Fibroblast of pulmonary artery (primary cell): ENCODE measurements at regions not wholly inside any gene's neighbourhood (a gene's known extent, or its start where the extent isn't known, plus 50 kb on each side); places are given as distances from the start of the nearest gene placed in this dataset.

Experiments
- DNase-seq: peaks from one replicate; pipeline ENCODE4 v3.0.0-alpha.2; 2010; ENCODE audit warnings: low read depth
- H3K4me3 ChIP-seq: replicated peaks from 2 replicates; pipeline ENCODE4 v1.5.1; 2011; ENCODE audit warnings: low read depth, mild to moderate bottlenecking, control low read depth, low read length, moderate library complexity
- CTCF ChIP-seq: IDR thresholded peaks from 2 replicates; pipeline ENCODE4 v1.5.1; 2011; ENCODE audit warnings: mild to moderate bottlenecking, control low read depth, low read length, inconsistent platforms; ENCODE audit errors: missing control alignments

DNA sequence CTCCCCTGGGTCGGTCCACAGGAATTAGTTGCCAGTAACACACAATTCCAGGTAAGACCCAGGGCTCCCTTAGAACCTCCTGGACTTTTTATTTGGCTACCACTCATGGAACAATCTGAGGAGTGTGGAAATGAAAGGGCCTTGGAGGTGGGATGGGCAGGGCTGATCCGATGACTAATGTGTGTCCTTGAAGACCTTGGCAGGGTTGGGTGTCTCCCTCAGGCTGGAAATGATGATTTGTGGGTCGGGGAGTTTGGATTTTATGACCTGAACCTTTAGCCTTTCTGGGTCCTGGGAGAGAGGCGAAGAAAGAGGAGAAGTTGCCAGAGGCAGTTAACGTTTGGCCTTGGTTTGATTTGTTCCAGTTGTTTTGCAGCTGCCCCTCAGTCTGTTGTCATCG, 425.0 kb downstream of the MID1IP1 start:
- TF ChIP-seq CTCF: no peak
- DNase-seq: no peak
- no peak overlapping the region for H3K4me3 ChIP-seq

DNA sequence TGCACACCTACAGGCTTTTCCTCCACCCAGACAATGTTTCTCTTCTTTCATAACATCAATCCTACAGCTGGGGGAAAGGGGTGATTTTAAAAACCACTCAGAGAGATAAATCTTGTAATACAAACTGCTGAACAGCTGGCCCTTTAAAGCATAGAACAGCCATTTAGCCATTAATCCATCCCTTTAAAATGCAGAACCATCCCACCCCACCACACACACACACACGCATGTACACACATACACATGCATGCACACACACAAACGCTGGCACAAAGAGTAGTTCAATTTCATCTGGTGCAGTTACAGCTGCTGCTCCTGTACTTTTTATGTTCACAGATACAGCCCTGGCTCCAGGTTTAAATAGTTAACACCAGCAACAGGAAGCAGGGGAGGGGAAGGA, 426.1 kb downstream of the MID1IP1 start:
- no peak overlapping the region for H3K4me3 ChIP-seq
- TF ChIP-seq CTCF: no peak
- no peak for DNase-seq

GRCh38 chrX:39238006-39238405, 436.7 kb downstream of the MID1IP1 start:
- no peak for DNase-seq
- no peak overlapping the region for H3K4me3 ChIP-seq

GRCh38 chrX:39242187-39242586, 440.9 kb downstream of the MID1IP1 start:
- peak; percentile 31 for TF ChIP-seq CTCF
- peak; percentile 10 for DNase-seq
- no peak overlapping the region for H3K4me3 ChIP-seq

More at GRCh38 chrX:39238006-39238405, 436.7 kb downstream of the MID1IP1 start:
- TF ChIP-seq CTCF: no peak

DNA sequence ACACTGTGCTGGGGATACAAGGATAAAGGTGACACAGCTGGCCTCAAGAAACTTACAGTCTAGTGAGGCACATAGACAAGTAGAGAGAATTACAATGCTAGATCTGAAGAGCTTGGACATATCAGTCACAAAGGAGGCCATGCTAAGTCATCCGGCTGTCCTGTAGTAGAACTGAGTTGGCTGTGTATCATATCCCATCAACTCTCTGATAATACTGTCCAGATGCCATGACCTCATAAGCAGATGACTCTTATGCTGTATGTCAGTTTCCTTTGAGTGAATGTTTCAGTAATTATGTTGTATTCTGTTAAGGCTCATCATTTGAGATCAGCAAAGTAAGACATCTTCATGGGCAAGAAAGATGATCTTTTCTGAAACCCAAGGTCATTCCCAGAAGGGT, 442.9 kb downstream of the MID1IP1 start:
- H3K4me3 ChIP-seq: no peak overlapping the region
- DNase-seq: no peak
- no peak for TF ChIP-seq CTCF

DNA sequence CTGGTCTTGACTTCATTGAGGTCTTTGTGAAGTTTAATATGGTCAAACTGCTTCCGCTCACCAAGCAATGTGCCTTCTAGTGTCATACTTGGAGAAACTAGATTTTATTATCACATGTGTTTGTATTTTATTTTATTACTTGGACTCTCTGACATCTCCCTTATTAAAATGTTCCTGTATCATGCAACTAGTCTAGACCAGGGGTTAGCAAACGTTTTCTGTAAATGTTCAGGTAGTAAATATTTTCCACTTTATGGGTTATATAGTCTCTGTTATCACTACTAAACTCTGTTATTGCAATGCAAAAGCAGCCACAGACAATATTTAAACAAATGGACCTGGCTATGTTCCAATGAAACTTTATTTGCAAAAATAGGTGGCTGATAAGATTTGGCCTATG, 443.8 kb downstream of the MID1IP1 start:
- H3K4me3 ChIP-seq: no peak overlapping the region
- no peak for DNase-seq
- no peak for TF ChIP-seq CTCF

GRCh38 chrX:39247536-39247935, 446.3 kb downstream of the MID1IP1 start:
- H3K4me3 ChIP-seq: no peak overlapping the region
- no peak for DNase-seq
- no peak for TF ChIP-seq CTCF
